ENCODE measurements at regions not wholly inside any gene's neighbourhood (a gene's known extent, or its start where the extent isn't known, plus 50 kb on each side); places are given as distances from the start of the nearest gene placed in this dataset.

DNA sequence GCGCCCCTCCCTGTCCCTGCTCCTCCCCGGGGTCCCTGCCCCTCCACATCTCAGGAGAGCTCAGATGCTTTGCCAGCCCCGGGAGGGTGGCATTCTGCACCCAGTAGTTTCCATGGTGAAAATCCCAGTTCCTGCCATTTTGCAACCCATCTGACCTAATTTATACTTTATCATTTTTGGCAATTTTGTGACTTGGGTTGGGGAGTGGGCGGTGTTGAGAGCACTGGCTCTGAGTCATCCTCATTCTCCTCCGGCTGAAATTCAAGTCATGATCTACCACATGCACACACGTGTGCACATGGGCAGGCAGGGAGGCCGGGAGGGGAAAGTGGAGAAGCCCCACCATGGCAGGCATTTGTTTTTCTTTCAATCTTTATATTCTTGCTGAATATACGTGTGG lies 208.6 kb downstream of the URI1 start:
- Histone ChIP-seq H3K79me2 (ENCODE audit: low read length) (no peaks in the 10 kb centered on the region), H3K9me2 (replicated peaks; ENCODE audit: insufficient read depth, low read length) (no peaks in the 10 kb centered on the region), H3K27me3 (replicated peaks; ENCODE audit: insufficient read depth, low read length) (peaks cover 67% of the 10 kb centered on the region), H4K20me1 (ENCODE audit: insufficient read depth, low read length) (no peaks in the 10 kb centered on the region), H3K9me3 (replicated peaks; ENCODE audit: insufficient read depth, low read length) (no peaks in the 10 kb centered on the region), H2AFZ (ENCODE audit: low read length) (no peak overlapping the region), H3K9ac (ENCODE audit: low read length) (no peak overlapping the region), H3K4me3 (ENCODE audit: low read length) (no peak overlapping the region), H3K4me2 (ENCODE audit: low read depth, low read length) (no peak overlapping the region), H3K4me1 (ENCODE audit: low read length) (no peaks in the 10 kb centered on the region), H3F3A (ENCODE audit: insufficient read depth, low read length) (no peaks in the 10 kb centered on the region), H3K27ac (ENCODE audit: low read length) (no peak overlapping the region), H3K36me3 (replicated peaks; ENCODE audit: insufficient read depth, low read length) (no peaks in the 10 kb centered on the region)
- TF ChIP-seq EZH2phosphoT487 (IDR thresholded peaks at IDR 0.05; ENCODE audit: low read length): no peak
- TF ChIP-seq, protein P1, sequence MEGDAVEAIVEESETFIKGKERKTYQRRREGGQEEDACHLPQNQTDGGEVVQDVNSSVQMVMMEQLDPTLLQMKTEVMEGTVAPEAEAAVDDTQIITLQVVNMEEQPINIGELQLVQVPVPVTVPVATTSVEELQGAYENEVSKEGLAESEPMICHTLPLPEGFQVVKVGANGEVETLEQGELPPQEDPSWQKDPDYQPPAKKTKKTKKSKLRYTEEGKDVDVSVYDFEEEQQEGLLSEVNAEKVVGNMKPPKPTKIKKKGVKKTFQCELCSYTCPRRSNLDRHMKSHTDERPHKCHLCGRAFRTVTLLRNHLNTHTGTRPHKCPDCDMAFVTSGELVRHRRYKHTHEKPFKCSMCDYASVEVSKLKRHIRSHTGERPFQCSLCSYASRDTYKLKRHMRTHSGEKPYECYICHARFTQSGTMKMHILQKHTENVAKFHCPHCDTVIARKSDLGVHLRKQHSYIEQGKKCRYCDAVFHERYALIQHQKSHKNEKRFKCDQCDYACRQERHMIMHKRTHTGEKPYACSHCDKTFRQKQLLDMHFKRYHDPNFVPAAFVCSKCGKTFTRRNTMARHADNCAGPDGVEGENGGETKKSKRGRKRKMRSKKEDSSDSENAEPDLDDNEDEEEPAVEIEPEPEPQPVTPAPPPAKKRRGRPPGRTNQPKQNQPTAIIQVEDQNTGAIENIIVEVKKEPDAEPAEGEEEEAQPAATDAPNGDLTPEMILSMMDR (IDR thresholded peaks at IDR 0.05; ENCODE audit: low read length): no peak
- no peak for TF ChIP-seq EZH2 (optimal IDR thresholded peaks at IDR 0.05; ENCODE audit: low read depth, low read length)
- no peak for DNase-seq

DNA sequence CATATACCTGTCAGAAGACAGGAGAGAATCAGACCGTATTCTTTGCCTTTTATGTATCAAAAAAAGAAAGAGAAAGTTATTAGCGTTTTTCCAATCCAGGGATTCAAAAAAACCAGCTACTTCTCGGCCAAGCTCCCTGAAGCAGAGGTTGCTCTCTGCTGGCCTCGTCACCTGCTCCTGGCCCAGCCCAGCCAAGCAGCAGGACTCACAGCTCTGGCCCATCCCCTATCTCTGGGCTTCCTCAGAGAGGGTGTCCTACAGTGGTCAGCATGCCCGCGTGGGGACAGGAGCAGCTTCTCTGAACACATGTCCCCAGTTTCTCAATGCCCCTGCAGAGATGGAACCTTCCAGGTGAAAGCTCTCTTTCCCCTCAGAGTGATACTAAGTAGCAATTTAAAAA lies 209.0 kb downstream of the URI1 start:
- Histone ChIP-seq H3K27ac (ENCODE audit: low read length) (no peak overlapping the region), H3K9me2 (replicated peaks; ENCODE audit: insufficient read depth, low read length) (no peaks in the 10 kb centered on the region), H3K79me2 (ENCODE audit: low read length) (no peaks in the 10 kb centered on the region), H3K4me3 (ENCODE audit: low read length) (no peak overlapping the region), H3K4me1 (ENCODE audit: low read length) (no peaks in the 10 kb centered on the region), H3F3A (ENCODE audit: insufficient read depth, low read length) (no peaks in the 10 kb centered on the region), H3K4me2 (ENCODE audit: low read depth, low read length) (no peak overlapping the region), H4K20me1 (ENCODE audit: insufficient read depth, low read length) (no peaks in the 10 kb centered on the region), H3K27me3 (replicated peaks; ENCODE audit: insufficient read depth, low read length) (peaks cover 66% of the 10 kb centered on the region), H3K9ac (ENCODE audit: low read length) (no peak overlapping the region), H2AFZ (ENCODE audit: low read length) (no peak overlapping the region), H3K9me3 (replicated peaks; ENCODE audit: insufficient read depth, low read length) (no peaks in the 10 kb centered on the region), H3K36me3 (replicated peaks; ENCODE audit: insufficient read depth, low read length) (no peaks in the 10 kb centered on the region)
- TF ChIP-seq EZH2 (optimal IDR thresholded peaks at IDR 0.05; ENCODE audit: low read depth, low read length) (no peak), EZH2phosphoT487 (IDR thresholded peaks at IDR 0.05; ENCODE audit: low read length) (no peak)
- TF ChIP-seq, protein P1 (IDR thresholded peaks at IDR 0.05; ENCODE audit: low read length): no peak
- no peak for DNase-seq

DNA sequence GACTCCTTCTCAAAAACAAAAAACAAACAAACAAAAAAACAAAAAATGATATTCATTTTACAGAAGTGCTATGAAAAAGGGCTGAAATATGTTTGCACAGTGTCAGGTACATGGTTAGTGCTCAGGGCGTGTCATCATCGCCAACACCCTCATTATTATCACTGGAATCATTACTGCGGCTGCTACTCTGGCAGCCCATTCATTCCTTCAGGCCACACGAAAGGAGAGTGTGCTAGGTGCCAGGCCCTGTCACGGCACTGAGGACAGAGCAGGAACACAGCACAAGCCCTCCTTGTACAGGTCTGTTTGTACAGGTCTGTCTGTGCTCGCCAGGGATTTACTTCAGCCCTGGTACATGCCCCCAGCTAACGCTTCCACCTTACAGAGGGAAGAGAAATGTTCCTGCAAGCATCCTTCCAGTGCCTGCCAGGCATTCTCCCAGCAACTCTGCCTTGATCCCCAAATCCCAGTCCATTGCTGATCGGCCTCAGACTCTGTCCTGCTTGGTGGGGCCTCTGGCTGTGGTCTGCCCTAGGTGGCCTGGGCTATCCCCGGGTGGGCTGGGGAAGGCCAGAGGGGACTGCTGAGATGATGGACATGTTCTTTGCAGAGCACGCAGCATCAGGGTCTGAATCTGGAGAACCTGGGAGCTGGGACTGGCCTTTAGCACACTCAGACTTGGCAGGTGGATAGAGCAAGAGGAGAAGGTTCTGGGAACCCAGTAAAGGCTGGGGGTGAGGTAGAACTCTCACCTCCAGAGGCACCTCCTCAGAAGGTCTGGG lies 210.7 kb downstream of the URI1 start:
- Histone ChIP-seq H2AFZ (ENCODE audit: low read length) (no peak overlapping the region), H3K9ac (ENCODE audit: low read length) (no peak overlapping the region), H3K27me3 (replicated peaks; ENCODE audit: insufficient read depth, low read length) (peaks cover 55% of the 10 kb centered on the region), H3K27ac (ENCODE audit: low read length) (no peak overlapping the region), H3K9me3 (replicated peaks; ENCODE audit: insufficient read depth, low read length) (no peaks in the 10 kb centered on the region), H3K9me2 (replicated peaks; ENCODE audit: insufficient read depth, low read length) (no peaks in the 10 kb centered on the region), H3K4me2 (ENCODE audit: low read depth, low read length) (no peak overlapping the region), H3K4me1 (ENCODE audit: low read length) (no peaks in the 10 kb centered on the region), H3K4me3 (ENCODE audit: low read length) (no peak overlapping the region), H4K20me1 (ENCODE audit: insufficient read depth, low read length) (no peaks in the 10 kb centered on the region), H3K79me2 (ENCODE audit: low read length) (no peaks in the 10 kb centered on the region), H3F3A (ENCODE audit: insufficient read depth, low read length) (no peaks in the 10 kb centered on the region), H3K36me3 (replicated peaks; ENCODE audit: insufficient read depth, low read length) (no peaks in the 10 kb centered on the region)
- TF ChIP-seq EZH2phosphoT487 (IDR thresholded peaks at IDR 0.05; ENCODE audit: low read length) (no peak), EZH2 (optimal IDR thresholded peaks at IDR 0.05; ENCODE audit: low read depth, low read length) (no peak)
- TF ChIP-seq, protein P1 (IDR thresholded peaks at IDR 0.05; ENCODE audit: low read length): no peak
- no peak for DNase-seq

All from MM.1S (cell line).